GM12878 (cell line): ENCODE measurements at regions not wholly inside any gene's neighbourhood (a gene's known extent, or its start where the extent isn't known, plus 50 kb on each side); places are given as distances from the start of the nearest gene placed in this dataset.

Experiments used
- CHD2 ChIP-seq: IDR thresholded peaks from 2 replicates; pipeline ENCODE4 v1.6.1; 2011; ENCODE audit warnings: low read depth, low read length, improper control_type of control experiment, borderline replicate concordance
- CTCF ChIP-seq, 3 experiments: IDR thresholded peaks in 2 of 3; conservative IDR thresholded peaks in 1 of 3; 2 replicates each; pipeline ENCODE4 v1.5.1; 2011; ENCODE audit warnings: low read depth in 3 of 3, low read length in 3 of 3, mild to moderate bottlenecking in 3 of 3, control low read depth in 2 of 3, moderate library complexity in 2 of 3, inconsistent platforms in 1 of 3, mixed read lengths in 1 of 3; ENCODE audit not compliant: control insufficient read depth in 2 of 3, insufficient read depth in 1 of 3; ENCODE audit errors: extremely low read depth in 1 of 3
- HCFC1 ChIP-seq: fragments of 150-350 bp; IDR thresholded peaks from 2 replicates; pipeline ENCODE4 v1.6.1; 2014; ENCODE audit warnings: low read length
- MYC ChIP-seq: IDR thresholded peaks from 2 replicates; pipeline ENCODE4 v1.6.1; 2011; ENCODE audit warnings: mild to moderate bottlenecking, low read length, moderate library complexity, inconsistent platforms; ENCODE audit not compliant: insufficient read depth, insufficient replicate concordance, insufficient read length, severe bottlenecking
- POLR2A ChIP-seq: IDR thresholded peaks from 2 replicates; pipeline ENCODE4 v1.6.1; 2011; ENCODE audit warnings: low read depth, mild to moderate bottlenecking, low read length
- POU2F2 ChIP-seq: IDR thresholded peaks from 3 replicates; pipeline ENCODE4 v1.6.1; 2011; ENCODE audit warnings: low read depth, mild to moderate bottlenecking, low read length, borderline replicate concordance
- ZNF384 ChIP-seq: IDR thresholded peaks from 2 replicates; pipeline ENCODE4 v1.6.1; 2012; ENCODE audit warnings: low read depth, mild to moderate bottlenecking, low read length, improper control_type of control experiment, borderline replicate concordance
- TF ChIP-seq, protein P1 (sequence below): fragments of 450-650 bp; IDR thresholded peaks from 2 replicates; pipeline ENCODE4 v1.6.1; 2017; ENCODE audit warnings: low read depth, mild to moderate bottlenecking, moderate library complexity

- TF ChIP-seq, protein P1, sequence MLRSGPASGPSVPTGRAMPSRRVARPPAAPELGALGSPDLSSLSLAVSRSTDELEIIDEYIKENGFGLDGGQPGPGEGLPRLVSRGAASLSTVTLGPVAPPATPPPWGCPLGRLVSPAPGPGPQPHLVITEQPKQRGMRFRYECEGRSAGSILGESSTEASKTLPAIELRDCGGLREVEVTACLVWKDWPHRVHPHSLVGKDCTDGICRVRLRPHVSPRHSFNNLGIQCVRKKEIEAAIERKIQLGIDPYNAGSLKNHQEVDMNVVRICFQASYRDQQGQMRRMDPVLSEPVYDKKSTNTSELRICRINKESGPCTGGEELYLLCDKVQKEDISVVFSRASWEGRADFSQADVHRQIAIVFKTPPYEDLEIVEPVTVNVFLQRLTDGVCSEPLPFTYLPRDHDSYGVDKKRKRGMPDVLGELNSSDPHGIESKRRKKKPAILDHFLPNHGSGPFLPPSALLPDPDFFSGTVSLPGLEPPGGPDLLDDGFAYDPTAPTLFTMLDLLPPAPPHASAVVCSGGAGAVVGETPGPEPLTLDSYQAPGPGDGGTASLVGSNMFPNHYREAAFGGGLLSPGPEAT = no peak
- TF ChIP-seq POU2F2 (no peak), POLR2A (no peak), CTCF (IDR thresholded peaks at IDR 0.05 in 2 of 3, conservative IDR thresholded peaks at IDR 0.05 in 1 of 3; ENCODE audit: control insufficient read depth in 2 of 3, extremely low read depth in 1 of 3, insufficient read depth in 1 of 3, low read depth in 3 of 3, low read length in 3 of 3) (no peak), ZNF384 (no peak), HCFC1 (no peak), MYC (no peak), CHD2 (no peak)
These were observed 126.0 kb upstream of the THSD7A start for GRCh38 chr7:11957956-11958355.
